ENCODE measurements at regions not wholly inside any gene's neighbourhood (a gene's known extent, or its start where the extent isn't known, plus 50 kb on each side); places are given as distances from the start of the nearest gene placed in this dataset.

GRCh38 chrX:9335251-9335650 lies 129.6 kb upstream of the TBL1X start (continued):
- TF ChIP-seq, protein P1, sequence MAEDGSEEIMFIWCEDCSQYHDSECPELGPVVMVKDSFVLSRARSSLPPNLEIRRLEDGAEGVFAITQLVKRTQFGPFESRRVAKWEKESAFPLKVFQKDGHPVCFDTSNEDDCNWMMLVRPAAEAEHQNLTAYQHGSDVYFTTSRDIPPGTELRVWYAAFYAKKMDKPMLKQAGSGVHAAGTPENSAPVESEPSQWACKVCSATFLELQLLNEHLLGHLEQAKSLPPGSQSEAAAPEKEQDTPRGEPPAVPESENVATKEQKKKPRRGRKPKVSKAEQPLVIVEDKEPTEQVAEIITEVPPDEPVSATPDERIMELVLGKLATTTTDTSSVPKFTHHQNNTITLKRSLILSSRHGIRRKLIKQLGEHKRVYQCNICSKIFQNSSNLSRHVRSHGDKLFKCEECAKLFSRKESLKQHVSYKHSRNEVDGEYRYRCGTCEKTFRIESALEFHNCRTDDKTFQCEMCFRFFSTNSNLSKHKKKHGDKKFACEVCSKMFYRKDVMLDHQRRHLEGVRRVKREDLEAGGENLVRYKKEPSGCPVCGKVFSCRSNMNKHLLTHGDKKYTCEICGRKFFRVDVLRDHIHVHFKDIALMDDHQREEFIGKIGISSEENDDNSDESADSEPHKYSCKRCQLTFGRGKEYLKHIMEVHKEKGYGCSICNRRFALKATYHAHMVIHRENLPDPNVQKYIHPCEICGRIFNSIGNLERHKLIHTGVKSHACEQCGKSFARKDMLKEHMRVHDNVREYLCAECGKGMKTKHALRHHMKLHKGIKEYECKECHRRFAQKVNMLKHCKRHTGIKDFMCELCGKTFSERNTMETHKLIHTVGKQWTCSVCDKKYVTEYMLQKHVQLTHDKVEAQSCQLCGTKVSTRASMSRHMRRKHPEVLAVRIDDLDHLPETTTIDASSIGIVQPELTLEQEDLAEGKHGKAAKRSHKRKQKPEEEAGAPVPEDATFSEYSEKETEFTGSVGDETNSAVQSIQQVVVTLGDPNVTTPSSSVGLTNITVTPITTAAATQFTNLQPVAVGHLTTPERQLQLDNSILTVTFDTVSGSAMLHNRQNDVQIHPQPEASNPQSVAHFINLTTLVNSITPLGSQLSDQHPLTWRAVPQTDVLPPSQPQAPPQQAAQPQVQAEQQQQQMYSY (CRISPR knock-in tag; IDR thresholded peaks at IDR 0.05) = no peak
- TF ChIP-seq TAF1 (IDR thresholded peaks at IDR 0.05; ENCODE audit: borderline replicate concordance, low read depth, low read length) (no peak), RCOR1 (conservative IDR thresholded peaks at IDR 0.05; ENCODE audit: low read depth, low read length) (no peak), EP300 (IDR thresholded peaks at IDR 0.05; ENCODE audit: borderline replicate concordance in 1 of 2, control insufficient read depth in 1 of 2, low read depth in 2 of 2, low read length in 2 of 2) (no peak), TARDBP (IDR thresholded peaks at IDR 0.05; ENCODE audit: borderline replicate concordance) (no peak), FOXM1 (IDR thresholded peaks at IDR 0.05; ENCODE audit: low read depth, low read length) (no peak), SUZ12 (IDR thresholded peaks at IDR 0.05; ENCODE audit: unreplicated experiment) (no peak), TCF3 (IDR thresholded peaks at IDR 0.05; ENCODE audit: borderline replicate concordance, insufficient read depth, low read depth, low read length) (no peak), ZNF687 (IDR thresholded peaks at IDR 0.05) (no peak), PML (IDR thresholded peaks at IDR 0.05; ENCODE audit: low read length) (no peak), NFYA (IDR thresholded peaks at IDR 0.05; ENCODE audit: borderline replicate concordance, low read depth, low read length) (no peak), RBBP5 (conservative IDR thresholded peaks at IDR 0.05) (no peak)

Measured in GM12878 (cell line).